ENCODE measurements at regions not wholly inside any gene's neighbourhood (a gene's known extent, or its start where the extent isn't known, plus 50 kb on each side); places are given as distances from the start of the nearest gene placed in this dataset.

DNA sequence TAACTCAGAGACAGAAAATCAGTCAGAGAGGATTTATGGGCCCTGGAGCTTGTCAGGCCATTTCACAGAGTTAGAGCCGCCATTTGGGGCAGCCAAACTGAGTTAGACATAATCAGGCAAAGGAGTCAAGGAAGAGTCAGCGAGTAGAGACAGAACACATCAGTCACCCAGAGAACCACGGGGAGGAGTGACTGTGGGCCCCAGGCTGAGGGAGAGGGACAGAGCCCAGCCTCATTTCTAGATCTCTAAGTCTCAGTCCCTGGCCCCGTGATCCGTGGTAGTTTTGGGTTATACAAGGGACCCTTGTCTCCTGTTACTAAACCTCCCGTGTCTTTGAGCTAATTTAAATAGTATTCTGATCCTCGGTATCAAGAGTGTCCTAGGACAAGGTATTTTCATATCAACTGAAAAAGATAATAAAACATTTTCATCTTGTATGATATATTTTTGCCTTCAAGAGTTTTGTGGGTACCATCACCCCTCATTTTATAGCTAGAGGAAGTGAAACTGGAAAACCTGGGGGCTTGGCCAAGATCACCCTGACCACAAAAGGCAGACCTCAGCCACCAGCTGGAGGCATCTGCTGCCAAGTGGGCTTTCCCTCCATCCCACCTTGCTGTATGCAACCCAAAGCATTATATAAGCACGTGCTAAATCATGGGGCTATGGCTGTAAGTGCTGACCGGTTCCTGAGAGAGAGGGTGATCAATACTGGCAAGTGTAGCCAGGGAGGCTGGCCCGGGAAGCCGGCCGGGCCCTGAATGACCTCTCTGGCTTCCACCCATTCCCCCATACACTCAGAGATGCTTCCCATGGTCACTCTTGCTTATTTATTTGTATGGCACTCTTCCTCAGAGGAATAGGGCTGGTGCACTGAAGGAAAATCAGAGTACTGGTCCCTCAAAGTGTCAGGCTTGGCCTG lies 204.1 kb downstream of the BCOR start:
- H3K9me3 ChIP-seq (ENCODE audit: insufficient read depth, low read length): no peaks in the 10 kb centered on the region
- no peaks in the 10 kb centered on the region for H3F3A ChIP-seq (ENCODE audit: insufficient read depth)
- no peak overlapping the region for H2AFZ ChIP-seq (ENCODE audit: low read depth, low read length, severe bottlenecking)
- H3K79me2 ChIP-seq (ENCODE audit: insufficient read depth, low read length): no peaks in the 10 kb centered on the region
- H4K20me1 ChIP-seq (ENCODE audit: low read depth, low read length): no peaks in the 10 kb centered on the region
- no peaks in the 10 kb centered on the region for H3K9me2 ChIP-seq (replicated peaks; ENCODE audit: insufficient read depth, low read length)
- no peak overlapping the region for H3K4me3 ChIP-seq (ENCODE audit: insufficient read depth, low read length, poor library complexity, severe bottlenecking)
- H3K9ac ChIP-seq (ENCODE audit: low read length): no peak overlapping the region
- no peaks in the 10 kb centered on the region for H3K36me3 ChIP-seq (ENCODE audit: low read length)
- H3K27me3 ChIP-seq (ENCODE audit: low read length): no peaks in the 10 kb centered on the region
- H3K27ac ChIP-seq (ENCODE audit: low read depth, low read length): no peak overlapping the region
- H3K4me2 ChIP-seq (ENCODE audit: low read depth, low read length, poor library complexity, severe bottlenecking): no peak overlapping the region
- TF ChIP-seq, protein P1, sequence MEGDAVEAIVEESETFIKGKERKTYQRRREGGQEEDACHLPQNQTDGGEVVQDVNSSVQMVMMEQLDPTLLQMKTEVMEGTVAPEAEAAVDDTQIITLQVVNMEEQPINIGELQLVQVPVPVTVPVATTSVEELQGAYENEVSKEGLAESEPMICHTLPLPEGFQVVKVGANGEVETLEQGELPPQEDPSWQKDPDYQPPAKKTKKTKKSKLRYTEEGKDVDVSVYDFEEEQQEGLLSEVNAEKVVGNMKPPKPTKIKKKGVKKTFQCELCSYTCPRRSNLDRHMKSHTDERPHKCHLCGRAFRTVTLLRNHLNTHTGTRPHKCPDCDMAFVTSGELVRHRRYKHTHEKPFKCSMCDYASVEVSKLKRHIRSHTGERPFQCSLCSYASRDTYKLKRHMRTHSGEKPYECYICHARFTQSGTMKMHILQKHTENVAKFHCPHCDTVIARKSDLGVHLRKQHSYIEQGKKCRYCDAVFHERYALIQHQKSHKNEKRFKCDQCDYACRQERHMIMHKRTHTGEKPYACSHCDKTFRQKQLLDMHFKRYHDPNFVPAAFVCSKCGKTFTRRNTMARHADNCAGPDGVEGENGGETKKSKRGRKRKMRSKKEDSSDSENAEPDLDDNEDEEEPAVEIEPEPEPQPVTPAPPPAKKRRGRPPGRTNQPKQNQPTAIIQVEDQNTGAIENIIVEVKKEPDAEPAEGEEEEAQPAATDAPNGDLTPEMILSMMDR (IDR thresholded peaks at IDR 0.05; ENCODE audit: insufficient read depth, low read length, poor library complexity, severe bottlenecking): no peak
- no peak for TF ChIP-seq EZH2phosphoT487 (conservative IDR thresholded peaks at IDR 0.05; ENCODE audit: low read length)

DNA sequence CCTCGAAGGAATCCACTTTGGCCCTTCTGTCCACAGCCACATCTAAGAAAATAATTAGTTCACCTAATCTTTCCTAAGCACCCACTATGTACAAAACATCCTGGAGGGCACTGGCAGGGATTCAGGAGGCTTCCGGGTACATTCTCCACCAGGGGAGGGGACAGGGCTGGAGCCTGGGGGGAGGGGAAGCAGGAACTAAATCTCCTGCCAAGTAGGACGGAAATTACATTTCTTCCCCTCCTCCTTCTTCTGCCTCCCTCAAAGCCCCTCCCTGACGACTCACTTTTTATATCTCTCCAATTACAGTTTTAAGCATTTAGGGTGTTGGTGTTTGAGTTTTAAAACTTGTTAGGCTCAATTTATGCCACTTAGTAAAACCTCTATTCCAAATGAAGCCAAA lies 203.1 kb downstream of the BCOR start:
- H3K9me2 ChIP-seq (replicated peaks; ENCODE audit: insufficient read depth, low read length): no peaks in the 10 kb centered on the region
- H3K27me3 ChIP-seq (ENCODE audit: low read length): no peaks in the 10 kb centered on the region
- no peak overlapping the region for H3K4me2 ChIP-seq (ENCODE audit: low read depth, low read length, poor library complexity, severe bottlenecking)
- no peak overlapping the region for H2AFZ ChIP-seq (ENCODE audit: low read depth, low read length, severe bottlenecking)
- H3K27ac ChIP-seq (ENCODE audit: low read depth, low read length): no peak overlapping the region
- no peaks in the 10 kb centered on the region for H4K20me1 ChIP-seq (ENCODE audit: low read depth, low read length)
- no peak overlapping the region for H3K4me3 ChIP-seq (ENCODE audit: insufficient read depth, low read length, poor library complexity, severe bottlenecking)
- TF ChIP-seq, protein P1 (IDR thresholded peaks at IDR 0.05; ENCODE audit: insufficient read depth, low read length, poor library complexity, severe bottlenecking): no peak
- TF ChIP-seq EZH2phosphoT487 (conservative IDR thresholded peaks at IDR 0.05; ENCODE audit: low read length): no peak
- no peaks in the 10 kb centered on the region for H3K9me3 ChIP-seq (ENCODE audit: insufficient read depth, low read length)
- no peak overlapping the region for H3K9ac ChIP-seq (ENCODE audit: low read length)
- H3K79me2 ChIP-seq (ENCODE audit: insufficient read depth, low read length): no peaks in the 10 kb centered on the region
- no peaks in the 10 kb centered on the region for H3K36me3 ChIP-seq (ENCODE audit: low read length)
- no peaks in the 10 kb centered on the region for H3F3A ChIP-seq (ENCODE audit: insufficient read depth)

DNA sequence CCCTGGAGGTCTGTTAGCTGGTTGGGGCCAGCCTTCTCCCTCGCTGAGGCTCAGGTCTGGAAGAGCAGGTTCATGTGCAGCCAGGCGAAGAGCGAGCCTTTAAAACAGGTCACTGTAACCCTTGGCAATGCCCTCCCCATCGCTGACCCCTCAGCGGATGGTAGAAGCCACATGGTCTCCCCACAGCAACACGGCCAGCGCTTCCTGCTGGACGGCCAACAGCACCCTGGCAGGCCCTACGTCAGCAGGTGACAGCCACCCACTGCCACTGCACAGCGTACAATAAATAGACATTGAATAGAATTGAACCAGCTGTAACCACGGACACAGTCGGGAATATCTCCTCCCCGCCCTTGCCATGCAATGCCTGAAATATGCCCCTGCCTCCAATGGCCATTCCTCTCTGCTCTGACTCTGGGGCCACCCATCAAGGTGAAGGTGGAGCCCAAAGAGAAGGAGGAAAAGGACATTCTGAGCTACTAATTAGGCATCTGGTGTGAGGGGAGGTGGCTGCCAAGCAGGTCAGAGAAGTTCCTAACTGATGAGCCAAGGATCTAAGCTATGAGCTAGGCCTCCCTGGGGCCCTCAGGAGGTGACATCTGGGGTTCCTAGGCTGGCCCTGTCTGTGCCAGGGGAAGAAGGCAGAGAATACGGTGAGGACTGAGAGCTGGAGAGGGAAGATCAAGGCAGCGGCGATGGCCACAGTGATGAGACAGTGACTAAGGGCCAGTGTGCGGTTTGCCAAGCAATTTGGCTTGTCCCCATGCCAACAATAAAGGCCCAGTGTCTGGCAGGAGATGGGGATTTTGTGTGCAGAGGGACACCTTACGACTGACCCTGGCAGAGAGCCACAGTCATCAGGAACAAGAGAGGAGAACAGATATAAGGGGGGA lies 202.3 kb downstream of the BCOR start:
- H3K9me3 ChIP-seq (ENCODE audit: insufficient read depth, low read length): no peaks in the 10 kb centered on the region

More for the DNA sequence above, 202.3 kb downstream of the BCOR start:
- TF ChIP-seq EZH2phosphoT487 (conservative IDR thresholded peaks at IDR 0.05; ENCODE audit: low read length): no peak
- TF ChIP-seq, protein P1 (IDR thresholded peaks at IDR 0.05; ENCODE audit: insufficient read depth, low read length, poor library complexity, severe bottlenecking): no peak
- Histone ChIP-seq H3K27ac (ENCODE audit: low read depth, low read length) (no peak overlapping the region), H3F3A (ENCODE audit: insufficient read depth) (no peaks in the 10 kb centered on the region), H3K9me2 (replicated peaks; ENCODE audit: insufficient read depth, low read length) (no peaks in the 10 kb centered on the region), H3K9ac (ENCODE audit: low read length) (no peak overlapping the region), H3K4me3 (ENCODE audit: insufficient read depth, low read length, poor library complexity, severe bottlenecking) (no peak overlapping the region), H2AFZ (ENCODE audit: low read depth, low read length, severe bottlenecking) (no peak overlapping the region), H3K36me3 (ENCODE audit: low read length) (no peaks in the 10 kb centered on the region), H4K20me1 (ENCODE audit: low read depth, low read length) (no peaks in the 10 kb centered on the region), H3K4me2 (ENCODE audit: low read depth, low read length, poor library complexity, severe bottlenecking) (no peak overlapping the region), H3K79me2 (ENCODE audit: insufficient read depth, low read length) (no peaks in the 10 kb centered on the region), H3K27me3 (ENCODE audit: low read length) (no peaks in the 10 kb centered on the region)
